PC-3 (cell line): ENCODE measurements at regions not wholly inside any gene's neighbourhood (a gene's known extent, or its start where the extent isn't known, plus 50 kb on each side); places are given as distances from the start of the nearest gene placed in this dataset.
A peak's percentile ranks its signal among the peaks of the same experiment; 100 is the strongest.
"Not testable (repeated sequence)": the region's sequence is repeated elsewhere in the genome, so short reads cannot be mapped to it uniquely, and the experiment has no call there.

Source experiments
- ATAC-seq: fragments of 200-7000 bp; cut with Tn5 transposase; 2 replicates; pipeline ENCODE4 v1.9.1; 2020; ENCODE audit warnings: mild to moderate bottlenecking, moderate library complexity
- BruUV-seq: library from RNA; stranded (reverse); fragments of 400-500 nt; replicated peaks from 2 replicates; lab custom pipeline; 2021; lab: Mats Ljungman, UMichigan
- CTCF ChIA-PET: fragments of 300-600 bp; sonication (Branson Sonifier 250); formaldehyde crosslinking; loops from one replicate; lab custom pipeline; 2022; ENCODE audit warnings: antibody characterized with exemption; lab: Charles Lee
- POLR2A ChIA-PET: fragments of 300-600 bp; sonication (Branson Sonifier 250); formaldehyde crosslinking; loops from one replicate; lab custom pipeline; 2022; ENCODE audit warnings: antibody characterized with exemption; ENCODE audit not compliant: unreplicated experiment; lab: Charles Lee
- DNase-seq: peaks from one replicate; pipeline ENCODE4 v3.0.0-alpha.2; 2015
- H2AFZ ChIP-seq: fragments of 300-600 bp; sonication (generic); 2 replicates; pipeline ENCODE4 v1.6.0; 2016; ENCODE audit warnings: antibody characterized with exemption, low read length
- H3F3A ChIP-seq: fragments of 300-600 bp; sonication (generic); one replicate; pipeline ENCODE4 v1.6.0; 2017; ENCODE audit warnings: antibody characterized with exemption, low read length, control low read depth, mild to moderate bottlenecking; ENCODE audit not compliant: unreplicated experiment
- H3K27ac ChIP-seq: fragments of 300-600 bp; sonication (generic); 2 replicates; pipeline ENCODE4 v1.5.1; 2016; ENCODE audit warnings: mild to moderate bottlenecking, low read length
- H3K27me3 ChIP-seq: fragments of 300-600 bp; sonication (generic); 2 replicates; pipeline ENCODE4 v1.6.1; 2016; ENCODE audit warnings: low read length, mixed read lengths
- H3K36me3 ChIP-seq: fragments of 300-600 bp; sonication (generic); 2 replicates; pipeline ENCODE4 v1.6.1; 2016; ENCODE audit warnings: low read depth, mixed run types, low read length, mixed read lengths
- H3K4me1 ChIP-seq: fragments of 300-600 bp; sonication (generic); 2 replicates; pipeline ENCODE4 v1.5.1; 2016; ENCODE audit warnings: low read length; ENCODE audit not compliant: insufficient read depth
- H3K4me2 ChIP-seq: fragments of 300-600 bp; sonication (generic); 2 replicates; pipeline ENCODE4 v1.6.0; 2016; ENCODE audit warnings: low read length
- H3K4me3 ChIP-seq: fragments of 300-600 bp; sonication (generic); 2 replicates; pipeline ENCODE4 v1.5.1; 2016; ENCODE audit warnings: mild to moderate bottlenecking, low read length, mixed read lengths
- H3K79me2 ChIP-seq: fragments of 300-600 bp; sonication (generic); 2 replicates; pipeline ENCODE4 v1.6.1; 2017; ENCODE audit warnings: low read length, mixed read lengths
- H3K9ac ChIP-seq: fragments of 300-600 bp; sonication (generic); 2 replicates; pipeline ENCODE4 v1.6.0; 2016; ENCODE audit warnings: mild to moderate bottlenecking, low read length
- H3K9me2 ChIP-seq: fragments of 300-600 bp; sonication (generic); replicated peaks from 2 replicates; pipeline ENCODE4 v1.6.1; 2016; ENCODE audit warnings: mixed run types, low read length, mixed read lengths
- H3K9me3 ChIP-seq: fragments of 300-600 bp; sonication (generic); 2 replicates; pipeline ENCODE4 v1.6.1; 2016; ENCODE audit warnings: low read length, mixed read lengths
- H4K20me1 ChIP-seq: fragments of 300-600 bp; sonication (generic); 2 replicates; pipeline ENCODE4 v1.6.1; 2016; ENCODE audit warnings: low read length, mixed read lengths
- CTCF ChIP-seq: fragments of 300-600 bp; sonication (generic); conservative IDR thresholded peaks from 2 replicates; pipeline ENCODE4 v1.5.1; 2017; ENCODE audit warnings: antibody characterized with exemption, low read depth, mild to moderate bottlenecking, low read length
- EZH2 ChIP-seq: fragments of 300-600 bp; sonication (generic); IDR thresholded peaks from one replicate; pipeline ENCODE4 v1.6.1; 2017; ENCODE audit warnings: antibody characterized with exemption, mild to moderate bottlenecking, low read length; ENCODE audit not compliant: unreplicated experiment
- EZH2phosphoT487 ChIP-seq: fragments of 300-600 bp; sonication (generic); IDR thresholded peaks from 2 replicates; pipeline ENCODE4 v1.6.1; 2018; ENCODE audit warnings: mild to moderate bottlenecking, antibody characterized with exemption, low read length, borderline replicate concordance
- intact Hi-C: fragments of 100-400 bp; cut with micrococcal nuclease; formaldehyde crosslinking; loops from 2 replicates; pipeline ENCODE4 v1.9.0; 2023

DNA sequence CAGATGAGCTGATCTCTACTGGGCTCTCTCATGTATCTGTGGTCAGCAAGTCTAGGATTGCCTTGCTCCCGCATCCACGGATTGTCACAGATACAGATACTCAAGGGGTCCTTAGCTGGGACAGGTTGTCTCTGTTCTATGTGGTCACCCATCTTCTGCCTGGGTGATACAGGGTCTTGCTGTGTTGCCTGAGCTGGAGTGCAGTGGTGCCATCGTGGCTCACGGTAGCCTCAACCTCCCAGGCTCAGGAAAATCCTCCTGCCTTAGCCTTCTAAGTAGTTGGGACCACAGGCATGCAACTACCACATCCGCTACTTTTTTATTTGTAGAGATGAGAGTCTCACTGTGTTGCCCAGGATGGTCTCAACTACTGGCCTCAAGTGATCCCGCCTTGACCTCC is 72.5 kb upstream of the ZNF217 start:
- DNase-seq, result no peak
- ChIA-PET POLR2A (no interaction called here), CTCF (no interaction called here)
- no peak overlapping the region for H3K27ac ChIP-seq
- no peak for TF ChIP-seq EZH2
- no peak for TF ChIP-seq CTCF
- TF ChIP-seq EZH2phosphoT487, result no peak
- H2AFZ ChIP-seq, result no peak overlapping the region
- BruUV-seq, result no TSS peak
- no peaks in the 10 kb centered on the region for H3F3A ChIP-seq
- no peaks in the 10 kb centered on the region for H3K4me1 ChIP-seq
- intact Hi-C loops, result no loop called here
- H3K9me2 ChIP-seq, result no peaks in the 10 kb centered on the region
- H3K9ac ChIP-seq, result no peak overlapping the region
- H3K9me3 ChIP-seq, result no peaks in the 10 kb centered on the region
- H4K20me1 ChIP-seq, result no peaks in the 10 kb centered on the region
- no peaks in the 10 kb centered on the region for H3K27me3 ChIP-seq
- H3K4me3 ChIP-seq, result no peak overlapping the region
- no peak overlapping the region for H3K4me2 ChIP-seq
- H3K79me2 ChIP-seq, result no peaks in the 10 kb centered on the region
- no peak for ATAC-seq
- H3K36me3 ChIP-seq, result no peaks in the 10 kb centered on the region

DNA sequence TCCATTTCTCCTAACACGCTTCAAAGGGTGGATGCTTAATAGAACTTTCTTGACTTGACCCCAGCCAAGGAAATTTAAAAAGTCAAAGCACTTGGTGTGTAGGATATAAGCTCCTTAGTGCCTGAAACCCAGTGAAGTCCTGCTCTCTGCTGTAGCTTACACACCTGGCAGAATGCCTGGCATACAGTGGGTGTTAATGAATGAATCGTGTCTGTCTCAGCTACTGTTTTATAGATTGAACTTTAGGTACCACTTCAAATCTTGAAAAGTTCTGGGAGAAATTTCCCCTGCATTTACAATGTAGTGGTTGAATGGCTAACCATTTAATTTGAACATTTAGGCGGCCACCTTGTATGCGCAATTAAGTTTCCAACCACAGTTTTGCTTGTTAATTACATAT is 70.5 kb upstream of the ZNF217 start:
- no peak for DNase-seq
- Histone ChIP-seq H3K36me3 (no peaks in the 10 kb centered on the region), H3K79me2 (no peaks in the 10 kb centered on the region), H3K4me3 (no peak overlapping the region), H4K20me1 (no peaks in the 10 kb centered on the region), H3K27ac (no peak overlapping the region), H3K4me1 (no peaks in the 10 kb centered on the region), H3K9me2 (no peaks in the 10 kb centered on the region), H3K27me3 (no peaks in the 10 kb centered on the region), H3K9me3 (no peaks in the 10 kb centered on the region), H3K4me2 (no peak overlapping the region), H2AFZ (no peak overlapping the region), H3K9ac (no peak overlapping the region), H3F3A (no peaks in the 10 kb centered on the region)
- no peak for TF ChIP-seq CTCF
- no peak for TF ChIP-seq EZH2
- no peak for TF ChIP-seq EZH2phosphoT487
- BruUV-seq, result no TSS peak
- POLR2A ChIA-PET, result no interaction called here
- intact Hi-C loops, result no loop called here
- ATAC-seq, result peak; percentile 29; the same call in 1 of the 2 replicates
- CTCF ChIA-PET, result no interaction called here

DNA sequence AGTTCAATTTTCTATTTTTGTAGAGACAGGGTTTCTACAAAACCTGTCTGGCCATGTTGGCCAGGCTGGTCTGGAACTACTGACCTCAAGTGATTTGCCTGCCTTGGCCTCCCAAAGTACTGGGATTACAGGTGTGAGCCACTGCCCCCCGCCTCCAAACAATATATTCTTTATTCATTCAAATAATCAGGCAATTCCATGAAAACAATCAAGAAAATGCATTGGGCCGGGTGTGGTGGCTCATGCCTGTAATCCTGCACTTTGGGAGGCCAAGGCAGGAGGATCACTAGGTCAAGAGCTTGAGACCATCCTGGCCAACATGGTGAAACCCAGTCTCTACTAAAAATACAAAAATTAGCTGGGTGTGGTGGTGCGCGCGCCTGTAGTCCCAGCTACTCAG is 69.9 kb upstream of the ZNF217 start:
- ATAC-seq, H3K36me3 ChIP-seq, H3K9ac ChIP-seq, H3K4me2 ChIP-seq, H3K4me3 ChIP-seq, H3K4me1 ChIP-seq, H4K20me1 ChIP-seq, DNase-seq, H3F3A ChIP-seq, intact Hi-C loops, BruUV-seq, H3K9me3 ChIP-seq, H3K27me3 ChIP-seq, H3K9me2 ChIP-seq, H2AFZ ChIP-seq, H3K27ac ChIP-seq, POLR2A ChIA-PET, H3K79me2 ChIP-seq, CTCF ChIA-PET: not testable (repeated sequence)
